ENCODE measurements at regions not wholly inside any gene's neighbourhood (a gene's known extent, or its start where the extent isn't known, plus 50 kb on each side); places are given as distances from the start of the nearest gene placed in this dataset.

GRCh38 chr6:135703007-135703406 is 148.5 kb upstream of the PDE7B start:
- CTCF ChIA-PET = interaction anchor here (0.6 kb wide), 1 partner anchor 50 kb away, joined by 3 read pairs; no protein-coding TSS in a partner anchor
- DNase-seq (ENCODE audit: low spot score) = no peak
- TF ChIP-seq CTCF (conservative IDR thresholded peaks at IDR 0.05; ENCODE audit: low read depth) = no peak
- no peak overlapping the region for H3K27ac ChIP-seq
- POLR2A ChIA-PET (ENCODE audit: low non-redundant PET) = no interaction called here

GRCh38 chr6:135703621-135704020 is 147.9 kb upstream of the PDE7B start:
- H3K27ac ChIP-seq = no peak overlapping the region
- ChIA-PET POLR2A (ENCODE audit: low non-redundant PET) (no interaction called here), CTCF (no interaction called here)
- no peak for TF ChIP-seq CTCF (conservative IDR thresholded peaks at IDR 0.05; ENCODE audit: low read depth)
- no peak for DNase-seq (ENCODE audit: low spot score)

- CTCF ChIA-PET = no interaction called here
- no peak for TF ChIP-seq CTCF (conservative IDR thresholded peaks at IDR 0.05; ENCODE audit: low read depth)
- POLR2A ChIA-PET (ENCODE audit: low non-redundant PET) = no interaction called here
- no peak overlapping the region for H3K27ac ChIP-seq
- no peak for DNase-seq (ENCODE audit: low spot score)
These were observed 144.1 kb upstream of the PDE7B start for GRCh38 chr6:135707426-135707825.

GRCh38 chr6:135710042-135710441 is 141.5 kb upstream of the PDE7B start:
- TF ChIP-seq CTCF (conservative IDR thresholded peaks at IDR 0.05; ENCODE audit: low read depth) = no peak
- POLR2A ChIA-PET (ENCODE audit: low non-redundant PET) = no interaction called here
- CTCF ChIA-PET = no interaction called here
- DNase-seq (ENCODE audit: low spot score) = no peak
- no peak overlapping the region for H3K27ac ChIP-seq

GRCh38 chr6:135722190-135722589 is 129.3 kb upstream of the PDE7B start:
- DNase-seq (ENCODE audit: low spot score) = no peak
- no peak for TF ChIP-seq CTCF (conservative IDR thresholded peaks at IDR 0.05; ENCODE audit: low read depth)
- ChIA-PET CTCF (interaction anchor here (0.7 kb wide), 1 partner anchor 217 kb away, joined by 4 read pairs; no protein-coding TSS in a partner anchor), POLR2A (ENCODE audit: low non-redundant PET) (no interaction called here)
- no peak overlapping the region for H3K27ac ChIP-seq

GRCh38 chr6:135722679-135723078 is 128.8 kb upstream of the PDE7B start:
- ChIA-PET CTCF (no interaction called here), POLR2A (ENCODE audit: low non-redundant PET) (no interaction called here)
- peak; percentile 79 for DNase-seq (ENCODE audit: low spot score)
- H3K27ac ChIP-seq = no peak overlapping the region
- no peak for TF ChIP-seq CTCF (conservative IDR thresholded peaks at IDR 0.05; ENCODE audit: low read depth)

- TF ChIP-seq CTCF (conservative IDR thresholded peaks at IDR 0.05; ENCODE audit: low read depth) = no peak
- no peak for DNase-seq (ENCODE audit: low spot score)
These were observed 122.9 kb upstream of the PDE7B start for GRCh38 chr6:135728589-135728988.

More at GRCh38 chr6:135728589-135728988, 122.9 kb upstream of the PDE7B start:
- ChIA-PET POLR2A (ENCODE audit: low non-redundant PET) (no interaction called here), CTCF (no interaction called here)
- no peak overlapping the region for H3K27ac ChIP-seq
